ENCODE measurements at regions not wholly inside any gene's neighbourhood (a gene's known extent, or its start where the extent isn't known, plus 50 kb on each side); places are given as distances from the start of the nearest gene placed in this dataset.
"Not testable (repeated sequence)": the region's sequence is repeated elsewhere in the genome, so short reads cannot be mapped to it uniquely, and the experiment has no call there.

- ChIA-PET CTCF (interaction anchor here (1.3 kb wide), 1 partner anchor 9 kb away, joined by 3 read pairs; no protein-coding TSS in a partner anchor), SMC1A (ENCODE audit: uncharacterized antibody, unreplicated experiment) (no interaction called here), RAD21 (ENCODE audit: unreplicated experiment) (no interaction called here), POLR2A (no interaction called here)
- in situ Hi-C loops (cut with MboI) (no loop called here), intact Hi-C loops (cut with micrococcal nuclease; ENCODE audit: unreplicated experiment) (no loop called here)
- DNase-seq (ENCODE audit: low read depth, low spot score): no peak
- H4K20me1 ChIP-seq (ENCODE audit: control insufficient read depth, insufficient read depth): no peaks in the 10 kb centered on the region
- no peaks in the 10 kb centered on the region for H3K36me3 ChIP-seq (ENCODE audit: control insufficient read depth in 2 of 2, insufficient read depth in 2 of 2, low read length in 1 of 2)
- no peaks in the 10 kb centered on the region for H3K79me2 ChIP-seq (ENCODE audit: control insufficient read depth, insufficient read depth, low read length)
- no peak for FAIRE-seq
- no TSS peak for BruUV-seq (replicated peaks)
- ATAC-seq: no peak
- H3K27ac ChIP-seq (ENCODE audit: control insufficient read depth, insufficient read depth): no peak overlapping the region
- H2AFZ ChIP-seq (ENCODE audit: control insufficient read depth, low read depth, low read length): no peak overlapping the region
- no peak overlapping the region for H3K4me2 ChIP-seq (ENCODE audit: control insufficient read depth, insufficient read depth)
- H3K27me3 ChIP-seq (replicated peaks in 1 of 2; ENCODE audit: control insufficient read depth in 2 of 2, insufficient read depth in 2 of 2, low read length in 1 of 2): no peaks in the 10 kb centered on the region
- TF ChIP-seq RCOR1 (conservative IDR thresholded peaks at IDR 0.05; ENCODE audit: low read depth, low read length): no peak
- TF ChIP-seq CEBPZ (IDR thresholded peaks at IDR 0.05; ENCODE audit: low read depth, low read length): no peak
- TF ChIP-seq BCLAF1 (IDR thresholded peaks at IDR 0.05): no peak
- H3K4me1 ChIP-seq (ENCODE audit: control insufficient read depth, insufficient read depth, low read length): no peaks in the 10 kb centered on the region
- no peak overlapping the region for H3K9ac ChIP-seq (ENCODE audit: control insufficient read depth, insufficient read depth, low read length)
- 5% methylated on average over 1 of the region's 1 CpG for WGBS (ENCODE audit: insufficient coverage, insufficient replicate concordance, low lambda C conversion rate, missing lambda C conversion rate)
- H3K4me3 ChIP-seq: no peak overlapping the region
- H3K9me3 ChIP-seq (replicated peaks; ENCODE audit: control insufficient read depth, insufficient read depth, low read length): no peaks in the 10 kb centered on the region
Observed at GRCh38 chr13:60811581-60811980, 414.6 kb downstream of the TDRD3 start.

GRCh38 chr13:60805640-60806039 lies 408.6 kb downstream of the TDRD3 start:
- CTCF ChIA-PET; H3K27ac ChIP-seq (ENCODE audit: control insufficient read depth, insufficient read depth); H3K36me3 ChIP-seq (ENCODE audit: control insufficient read depth in 2 of 2, insufficient read depth in 2 of 2, low read length in 1 of 2); H4K20me1 ChIP-seq (ENCODE audit: control insufficient read depth, insufficient read depth); H3K4me3 ChIP-seq; POLR2A ChIA-PET; SMC1A ChIA-PET (ENCODE audit: uncharacterized antibody, unreplicated experiment); FAIRE-seq; H3K79me2 ChIP-seq (ENCODE audit: control insufficient read depth, insufficient read depth, low read length); H2AFZ ChIP-seq (ENCODE audit: control insufficient read depth, low read depth, low read length); H3K27me3 ChIP-seq (replicated peaks in 1 of 2; ENCODE audit: control insufficient read depth in 2 of 2, insufficient read depth in 2 of 2, low read length in 1 of 2); intact Hi-C loops (cut with micrococcal nuclease; ENCODE audit: unreplicated experiment); DNase-seq (ENCODE audit: low read depth, low spot score); RAD21 ChIA-PET (ENCODE audit: unreplicated experiment); H3K9me3 ChIP-seq (replicated peaks; ENCODE audit: control insufficient read depth, insufficient read depth, low read length); H3K4me1 ChIP-seq (ENCODE audit: control insufficient read depth, insufficient read depth, low read length); BruUV-seq (replicated peaks); H3K9ac ChIP-seq (ENCODE audit: control insufficient read depth, insufficient read depth, low read length); in situ Hi-C loops (cut with MboI); ATAC-seq; H3K4me2 ChIP-seq (ENCODE audit: control insufficient read depth, insufficient read depth): not testable (repeated sequence)
- WGBS (ENCODE audit: insufficient coverage, insufficient replicate concordance, low lambda C conversion rate, missing lambda C conversion rate): 48% methylated on average over 13 of the region's 13 CpGs

Measured in GM12878 (cell line).